ENCODE measurements at regions not wholly inside any gene's neighbourhood (a gene's known extent, or its start where the extent isn't known, plus 50 kb on each side); places are given as distances from the start of the nearest gene placed in this dataset.
"Not testable (repeated sequence)": the region's sequence is repeated elsewhere in the genome, so short reads cannot be mapped to it uniquely, and the experiment has no call there.

DNA sequence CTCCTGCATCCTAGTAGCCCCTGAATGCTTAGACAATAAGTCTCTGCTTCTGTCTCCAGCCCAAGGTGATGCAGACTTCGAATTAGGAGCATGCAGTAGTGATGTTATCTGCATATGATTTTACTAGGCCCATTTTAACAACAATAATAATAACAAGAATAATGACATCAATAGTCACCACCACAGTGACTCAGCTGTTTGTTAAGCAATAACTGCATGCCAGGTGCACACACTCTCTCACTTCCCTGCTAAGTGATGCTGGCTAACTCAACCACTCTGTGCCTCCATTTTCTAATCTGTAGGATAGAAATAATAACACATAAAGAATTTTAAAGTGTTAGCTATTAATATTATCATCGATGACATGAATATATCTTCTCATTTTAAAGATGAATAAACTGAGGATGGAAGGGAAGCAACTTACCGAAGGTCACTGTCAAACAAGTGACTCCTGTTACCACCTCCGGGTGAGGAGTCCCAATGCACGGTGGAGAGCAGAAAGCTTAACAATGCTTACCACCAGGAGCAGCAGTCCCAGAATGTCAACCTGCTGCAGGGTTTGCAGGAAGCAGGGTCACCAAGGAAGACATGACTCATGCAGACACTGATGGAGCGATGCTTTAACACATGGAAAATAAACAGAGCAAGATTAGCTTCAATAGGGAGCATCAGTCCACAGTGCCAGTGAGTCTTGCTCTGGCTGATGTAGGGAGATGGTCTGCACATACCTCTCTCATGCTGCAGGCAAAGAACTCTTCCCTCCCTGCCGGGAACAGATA is 290.2 kb downstream of the SPATA17 start:
- no peak for DNase-seq

DNA sequence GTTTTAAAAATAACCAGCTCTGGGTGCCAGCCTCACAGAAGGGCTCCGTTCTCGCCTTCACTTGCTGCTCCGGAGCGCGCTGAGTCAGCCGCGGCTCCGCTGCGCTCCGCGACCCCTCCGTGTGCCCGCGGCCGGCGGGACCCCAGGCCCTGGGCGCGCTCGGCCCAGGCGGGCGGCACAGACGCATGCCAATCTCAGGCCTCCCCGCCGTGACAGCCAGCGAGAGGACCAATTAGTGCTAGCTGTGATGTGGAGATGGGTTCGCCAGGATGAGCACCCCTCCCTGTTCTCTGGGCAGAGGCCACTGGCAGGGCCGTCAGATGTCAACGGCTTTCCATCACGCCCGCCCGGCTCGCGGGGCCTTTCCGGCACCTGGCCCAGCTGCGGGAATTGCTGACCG is 293.8 kb downstream of the SPATA17 start:
- peak; percentile 62 for DNase-seq

- DNase-seq = no peak
These were observed 298.2 kb downstream of the SPATA17 start for GRCh38 chr1:217929213-217929885.

GRCh38 chr1:217943361-217943760 is 312.2 kb downstream of the SPATA17 start:
- no peak for DNase-seq

DNA sequence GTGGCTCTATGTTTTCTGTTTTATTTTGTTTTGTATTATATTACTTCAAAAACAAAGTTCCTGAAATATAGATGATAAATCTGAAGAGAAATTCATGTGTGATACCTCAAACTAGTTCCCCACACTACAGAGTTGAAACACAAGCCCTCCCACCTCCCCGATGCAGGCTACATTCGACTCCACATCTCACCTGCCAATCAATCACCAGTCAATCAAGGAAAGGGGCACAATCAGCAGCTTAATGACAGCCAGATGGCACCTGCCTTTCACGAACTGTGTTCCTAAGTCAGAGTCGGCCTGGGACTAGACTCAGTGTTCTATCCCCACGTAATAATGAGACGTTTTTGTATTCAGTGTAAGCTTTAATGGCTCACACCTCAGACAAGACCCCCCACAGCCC is 313.4 kb downstream of the SPATA17 start:
- no peak for DNase-seq

- no peak for DNase-seq
These were observed 315.4 kb downstream of the SPATA17 start for GRCh38 chr1:217946511-217946910.

DNA sequence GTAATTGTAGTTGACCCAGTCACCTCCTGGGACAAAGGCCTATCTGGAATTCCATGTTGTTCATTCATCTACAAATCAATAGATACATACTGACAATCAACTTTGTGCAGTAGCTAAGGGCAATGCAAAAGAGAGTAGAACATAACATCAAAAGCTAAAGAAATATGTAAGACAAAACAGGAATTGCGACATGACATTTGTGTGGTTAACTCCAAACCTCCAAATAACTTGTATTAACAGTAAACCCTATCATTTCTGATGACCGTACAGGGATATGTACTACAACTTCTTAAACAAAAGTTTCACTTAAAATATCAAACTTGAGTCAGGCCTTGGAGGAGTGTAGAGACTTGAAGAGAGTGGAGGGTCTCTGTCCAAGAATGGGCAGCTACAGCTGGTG is 317.6 kb downstream of the SPATA17 start:
- no peak for DNase-seq

DNA sequence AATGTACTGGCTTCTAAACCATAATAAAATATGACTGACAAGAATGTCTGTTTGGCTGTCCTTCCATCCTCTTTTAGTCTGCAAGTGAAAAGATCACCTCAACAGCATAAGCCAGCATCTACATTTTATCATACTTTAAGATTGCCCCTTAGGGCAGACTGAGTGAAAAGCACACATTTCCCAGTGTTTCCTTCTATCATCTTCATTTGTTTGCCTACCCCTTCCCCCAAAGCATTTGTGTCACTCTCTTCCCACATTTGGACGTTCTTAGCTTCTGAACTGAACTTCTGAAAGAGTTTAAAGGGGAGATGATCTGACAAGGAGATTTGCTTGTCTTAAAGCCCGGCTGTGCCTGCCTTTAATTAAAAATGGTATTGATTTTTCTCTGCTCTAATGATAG is 322.2 kb downstream of the SPATA17 start:
- DNase-seq = no peak

- no peak for DNase-seq
These were observed 322.8 kb downstream of the SPATA17 start for GRCh38 chr1:217953922-217954321.

DNA sequence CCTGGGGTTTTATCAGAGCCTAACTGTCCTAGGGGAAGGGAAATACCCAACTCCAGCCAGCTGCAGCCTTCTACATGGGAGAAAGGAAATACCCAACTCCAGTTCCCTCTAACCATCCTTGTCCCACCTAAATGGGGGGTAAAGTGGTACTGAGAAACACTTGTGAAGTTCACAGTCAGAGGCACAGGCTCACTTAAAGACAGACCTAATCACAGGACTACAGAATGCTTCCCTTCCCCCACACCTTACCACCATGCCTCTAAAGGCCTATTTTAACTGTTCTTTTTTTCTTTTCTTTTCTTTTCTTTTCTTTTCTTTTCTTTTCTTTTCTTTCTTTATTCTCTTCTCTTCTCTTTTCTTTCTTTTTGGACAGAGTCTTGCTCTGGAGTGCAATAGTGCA is 324.6 kb downstream of the SPATA17 start:
- DNase-seq = no peak

GRCh38 chr1:217965156-217965786 is 319.8 kb upstream of the RRP15 start:
- DNase-seq = no peak

DNA sequence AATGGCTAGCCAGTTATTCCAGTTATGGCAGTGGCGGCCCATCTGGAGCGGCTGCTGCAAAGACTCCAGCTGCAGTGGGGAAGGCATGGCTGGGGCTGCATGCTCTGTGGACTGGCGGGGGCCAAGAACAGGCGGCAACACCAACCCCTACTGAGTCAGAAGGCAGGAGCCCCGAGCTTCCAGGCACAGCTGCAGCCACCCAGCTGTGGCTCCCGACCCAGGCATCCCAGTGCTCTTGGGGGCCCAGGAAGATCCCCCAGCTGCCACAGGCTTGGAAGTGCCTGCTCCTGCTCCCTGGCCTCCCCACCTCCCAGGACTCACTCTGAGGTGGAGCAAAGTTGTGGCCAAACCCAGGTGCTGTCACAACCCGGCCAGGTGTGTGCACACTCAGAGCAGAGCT is 317.0 kb upstream of the RRP15 start:
- no peak for DNase-seq

DNA sequence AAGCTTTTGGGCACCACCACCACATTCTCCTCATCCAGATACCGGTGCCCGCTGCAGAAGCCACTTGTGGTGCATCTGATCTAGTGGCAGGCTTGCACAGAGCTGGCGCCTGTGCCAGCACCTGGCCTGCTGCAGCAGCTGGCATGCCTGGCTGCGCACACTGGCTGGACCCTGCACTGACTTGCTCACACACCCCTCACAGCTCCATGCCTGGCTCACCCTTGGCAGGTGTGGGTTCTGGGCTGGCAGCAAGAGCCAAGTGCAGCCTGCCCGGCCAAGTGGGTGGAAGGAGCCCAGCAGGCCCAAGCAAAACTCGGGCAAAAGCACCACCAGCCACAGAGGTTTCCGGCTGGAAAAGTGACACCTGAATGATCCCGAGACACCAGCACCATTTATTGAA is 315.7 kb upstream of the RRP15 start:
- DNase-seq = no peak

GRCh38 chr1:217977943-217978342 is 307.1 kb upstream of the RRP15 start:
- DNase-seq = no peak

GRCh38 chr1:217981430-217981829 is 303.7 kb upstream of the RRP15 start:
- DNase-seq = no peak

GRCh38 chr1:217982331-217983050 is 302.6 kb upstream of the RRP15 start:
- DNase-seq = no peak

GRCh38 chr1:217983051-217983375 is 302.1 kb upstream of the RRP15 start:
- DNase-seq = no peak

DNA sequence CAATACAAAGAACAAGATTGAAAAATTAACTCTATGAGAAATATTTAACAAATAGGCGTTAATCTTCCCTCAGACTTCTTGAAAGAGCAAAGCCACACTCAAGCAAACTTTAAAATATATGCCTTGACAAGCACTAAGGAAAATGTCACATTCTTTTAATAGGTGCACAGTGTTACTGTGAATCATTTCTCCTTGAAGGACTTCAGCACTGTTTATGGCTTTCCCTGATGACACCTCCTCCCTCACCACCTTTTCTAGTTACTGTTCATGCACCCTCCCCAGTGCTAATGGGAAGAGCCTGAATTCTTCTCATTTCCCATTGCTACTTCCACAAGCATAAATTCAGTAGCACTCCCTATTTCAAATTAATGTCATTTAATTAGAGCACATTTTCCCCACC is 299.5 kb upstream of the RRP15 start:
- no peak for DNase-seq

GRCh38 chr1:217989510-217989909 is 295.6 kb upstream of the RRP15 start:
- DNase-seq = no peak

DNA sequence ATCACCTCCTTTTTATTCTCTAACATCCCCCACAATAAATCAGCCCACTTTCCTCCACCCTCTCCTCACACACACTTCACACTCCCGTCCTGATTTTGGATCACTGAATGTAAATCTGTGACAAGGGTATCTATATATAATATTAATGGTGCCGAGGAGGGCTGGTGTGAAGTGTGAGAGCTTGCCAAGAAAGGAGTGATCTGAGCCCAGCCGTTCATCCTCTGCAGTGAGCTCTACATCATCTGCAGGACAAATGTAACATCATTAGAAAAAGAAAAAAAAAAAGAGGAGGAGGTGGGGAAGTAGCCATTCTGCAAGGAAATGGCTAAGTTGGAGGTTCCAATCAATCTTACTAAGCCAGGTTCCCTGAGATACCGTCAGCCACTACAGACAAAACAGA is 291.7 kb upstream of the RRP15 start:
- DNase-seq = no peak

DNA sequence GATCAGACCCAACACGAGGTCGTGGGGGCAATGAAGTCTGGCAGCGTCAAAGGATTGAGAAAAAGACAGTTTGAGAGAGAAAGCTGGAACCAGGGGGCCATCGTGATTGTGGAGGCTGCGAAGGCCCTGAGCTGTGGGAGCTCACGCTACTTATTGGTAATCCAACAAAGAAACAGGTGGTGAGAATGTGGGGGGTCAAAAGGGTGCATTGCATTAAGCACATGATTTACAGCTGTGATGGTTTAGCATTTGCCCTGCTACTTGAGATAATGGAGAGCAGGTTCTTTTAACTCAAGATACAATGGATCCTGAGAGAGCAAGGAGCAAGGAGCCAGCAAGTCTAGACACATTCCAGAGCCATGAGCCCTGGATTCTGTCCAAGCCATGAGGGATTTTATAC is 276.8 kb upstream of the RRP15 start:
- DNase-seq = not testable (repeated sequence)

DNA sequence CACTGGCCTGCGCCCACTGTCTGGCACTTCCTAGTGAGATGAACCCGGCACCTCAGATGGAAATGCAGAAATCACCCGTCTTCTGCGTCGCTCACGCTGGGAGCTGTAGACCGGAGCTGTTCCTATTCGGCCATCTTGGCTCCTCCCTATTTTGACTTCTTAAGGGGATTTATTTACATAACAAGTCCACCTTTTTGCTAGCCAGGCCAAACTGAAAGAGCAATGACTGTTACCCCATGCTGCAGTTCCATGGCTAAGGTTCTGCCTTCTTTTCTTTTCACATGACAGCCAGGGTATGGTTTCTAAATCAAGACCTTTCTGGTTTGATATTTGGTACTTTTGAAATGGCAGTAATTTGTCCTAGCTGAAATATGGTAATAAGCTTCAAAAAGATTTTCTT is 270.0 kb upstream of the RRP15 start:
- not testable (repeated sequence) for DNase-seq

- no peak for DNase-seq
These were observed 260.8 kb upstream of the RRP15 start for GRCh38 chr1:218024211-218024720.
